ENCODE measurements at regions not wholly inside any gene's neighbourhood (a gene's known extent, or its start where the extent isn't known, plus 50 kb on each side); places are given as distances from the start of the nearest gene placed in this dataset.
"Not testable (repeated sequence)": the region's sequence is repeated elsewhere in the genome, so short reads cannot be mapped to it uniquely, and the experiment has no call there.

DNA sequence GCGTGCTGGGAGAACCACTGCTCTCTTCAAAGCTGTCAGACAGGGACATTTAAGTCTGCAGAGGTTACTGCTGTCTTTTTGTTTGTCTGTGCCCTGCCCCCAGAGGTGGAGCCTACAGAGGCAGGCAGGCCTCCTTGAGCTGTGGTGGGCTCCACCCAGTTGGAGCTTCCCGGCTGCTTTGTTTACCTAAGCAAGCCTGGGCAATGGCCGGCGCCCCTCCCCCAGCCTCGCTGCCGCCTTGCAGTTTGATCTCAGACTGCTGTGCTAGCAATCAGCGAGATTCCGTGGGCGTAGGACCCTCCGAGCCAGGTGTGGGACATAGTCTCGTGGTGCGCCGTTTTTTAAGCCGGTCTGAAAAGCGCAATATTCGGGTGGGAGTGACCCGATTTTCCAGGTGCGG lies 89.2 kb upstream of the KLHL14 start:
- H3K4me1 ChIP-seq (ENCODE audit: control insufficient read depth in 1 of 2, insufficient read depth in 2 of 2, low read length in 2 of 2); H3K4me2 ChIP-seq (ENCODE audit: low read length); H3K27me3 ChIP-seq (ENCODE audit: insufficient read depth, low read length); H3K79me2 ChIP-seq (ENCODE audit: insufficient read depth, low read length); H3K27ac ChIP-seq (ENCODE audit: low read depth, low read length); ATAC-seq; CTCF ChIA-PET; H2AFZ ChIP-seq (ENCODE audit: low read depth, low read length, poor library complexity, severe bottlenecking); H3K9me3 ChIP-seq (ENCODE audit: control insufficient read depth in 1 of 2, insufficient read depth in 1 of 2, low read depth in 1 of 2, low read length in 2 of 2); H3K9ac ChIP-seq (ENCODE audit: low read length); H4K20me1 ChIP-seq (ENCODE audit: insufficient read depth); H3K9me2 ChIP-seq (ENCODE audit: insufficient read depth); intact Hi-C loops (cut with micrococcal nuclease); H3K36me3 ChIP-seq (ENCODE audit: control insufficient read depth in 1 of 2, insufficient read depth in 2 of 2, low read length in 2 of 2); RAD21 ChIA-PET (ENCODE audit: low non-redundant PET in 1 of 2, low total read pairs in 2 of 2, uncharacterized antibody in 2 of 2, unreplicated experiment in 2 of 2); POLR2A ChIA-PET; H3K4me3 ChIP-seq (replicated peaks in 1 of 2; ENCODE audit: low read depth in 1 of 2, low read length in 2 of 2); BruUV-seq (replicated peaks); DNase-seq (ENCODE audit: low read depth, low spot score): not testable (repeated sequence)

- no peaks in the 10 kb centered on the region for H3K27me3 ChIP-seq (ENCODE audit: insufficient read depth, low read length)
- ChIA-PET CTCF (no interaction called here), RAD21 (ENCODE audit: low non-redundant PET in 1 of 2, low total read pairs in 2 of 2, uncharacterized antibody in 2 of 2, unreplicated experiment in 2 of 2) (no interaction called here), POLR2A (no interaction called here)
- H3K4me2 ChIP-seq (ENCODE audit: low read length), result no peak overlapping the region
- intact Hi-C loops (cut with micrococcal nuclease), result no loop called here
- H4K20me1 ChIP-seq (ENCODE audit: insufficient read depth), result no peaks in the 10 kb centered on the region
- H3K9me3 ChIP-seq (ENCODE audit: control insufficient read depth in 1 of 2, insufficient read depth in 1 of 2, low read depth in 1 of 2, low read length in 2 of 2), result no peaks in the 10 kb centered on the region
- BruUV-seq (replicated peaks), result no TSS peak
- H3K9me2 ChIP-seq (ENCODE audit: insufficient read depth), result no peaks in the 10 kb centered on the region
- ATAC-seq (no peak), DNase-seq (ENCODE audit: low read depth, low spot score) (no peak)
- no peak overlapping the region for H2AFZ ChIP-seq (ENCODE audit: low read depth, low read length, poor library complexity, severe bottlenecking)
- no peak overlapping the region for H3K9ac ChIP-seq (ENCODE audit: low read length)
- no peak overlapping the region for H3K27ac ChIP-seq (ENCODE audit: low read depth, low read length)
- TF ChIP-seq SP1 (IDR thresholded peaks at IDR 0.05; ENCODE audit: low read depth) (no peak), ZBTB33 (IDR thresholded peaks at IDR 0.05; ENCODE audit: extremely low read depth, insufficient replicate concordance, low read length) (no peak), ELF1 (IDR thresholded peaks at IDR 0.05; ENCODE audit: borderline replicate concordance, low read depth) (no peak), EZH2 (IDR thresholded peaks at IDR 0.05) (no peak), ZNF274 (IDR thresholded peaks at IDR 0.05; ENCODE audit: low read depth, low read length) (no peak), ZFX (IDR thresholded peaks at IDR 0.05) (no peak)
- TF ChIP-seq, protein P1, sequence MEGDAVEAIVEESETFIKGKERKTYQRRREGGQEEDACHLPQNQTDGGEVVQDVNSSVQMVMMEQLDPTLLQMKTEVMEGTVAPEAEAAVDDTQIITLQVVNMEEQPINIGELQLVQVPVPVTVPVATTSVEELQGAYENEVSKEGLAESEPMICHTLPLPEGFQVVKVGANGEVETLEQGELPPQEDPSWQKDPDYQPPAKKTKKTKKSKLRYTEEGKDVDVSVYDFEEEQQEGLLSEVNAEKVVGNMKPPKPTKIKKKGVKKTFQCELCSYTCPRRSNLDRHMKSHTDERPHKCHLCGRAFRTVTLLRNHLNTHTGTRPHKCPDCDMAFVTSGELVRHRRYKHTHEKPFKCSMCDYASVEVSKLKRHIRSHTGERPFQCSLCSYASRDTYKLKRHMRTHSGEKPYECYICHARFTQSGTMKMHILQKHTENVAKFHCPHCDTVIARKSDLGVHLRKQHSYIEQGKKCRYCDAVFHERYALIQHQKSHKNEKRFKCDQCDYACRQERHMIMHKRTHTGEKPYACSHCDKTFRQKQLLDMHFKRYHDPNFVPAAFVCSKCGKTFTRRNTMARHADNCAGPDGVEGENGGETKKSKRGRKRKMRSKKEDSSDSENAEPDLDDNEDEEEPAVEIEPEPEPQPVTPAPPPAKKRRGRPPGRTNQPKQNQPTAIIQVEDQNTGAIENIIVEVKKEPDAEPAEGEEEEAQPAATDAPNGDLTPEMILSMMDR (IDR thresholded peaks at IDR 0.05 in 2 of 3, conservative IDR thresholded peaks at IDR 0.05 in 1 of 3; ENCODE audit: borderline replicate concordance in 1 of 3, insufficient read depth in 1 of 3, low read depth in 2 of 3, low read length in 2 of 3), result no peak
- no peaks in the 10 kb centered on the region for H3K79me2 ChIP-seq (ENCODE audit: insufficient read depth, low read length)
- no peaks in the 10 kb centered on the region for H3K36me3 ChIP-seq (ENCODE audit: control insufficient read depth in 1 of 2, insufficient read depth in 2 of 2, low read length in 2 of 2)
- no peak overlapping the region for H3K4me3 ChIP-seq (replicated peaks in 1 of 2; ENCODE audit: low read depth in 1 of 2, low read length in 2 of 2)
- H3K4me1 ChIP-seq (ENCODE audit: control insufficient read depth in 1 of 2, insufficient read depth in 2 of 2, low read length in 2 of 2), result no peaks in the 10 kb centered on the region
Observed at GRCh38 chr18:32851936-32852335, 79.1 kb upstream of the KLHL14 start.
